ENCODE measurements at regions not wholly inside any gene's neighbourhood (a gene's known extent, or its start where the extent isn't known, plus 50 kb on each side); places are given as distances from the start of the nearest gene placed in this dataset.
A peak's percentile ranks its signal among the peaks of the same experiment; 100 is the strongest.

- peaks cover 15% of the 10 kb centered on the region for H3K4me1 Mint-ChIP-seq (ENCODE audit: unreplicated experiment)
- peak overlapping the region; percentile 14 for H3K27ac Mint-ChIP-seq (ENCODE audit: unreplicated experiment)
- no peak for TF ChIP-seq CTCF (IDR thresholded peaks at IDR 0.05)
- no peak for DNase-seq (ENCODE audit: extremely low spot score, unreplicated experiment)
- H3K36me3 Mint-ChIP-seq (ENCODE audit: unreplicated experiment): no peaks in the 10 kb centered on the region
- no peaks in the 10 kb centered on the region for H3K27me3 Mint-ChIP-seq (ENCODE audit: unreplicated experiment)
- H3K4me3 Mint-ChIP-seq (ENCODE audit: unreplicated experiment): no peak overlapping the region
- no peaks in the 10 kb centered on the region for H3K9me3 Mint-ChIP-seq (ENCODE audit: unreplicated experiment)
Measured at GRCh38 chr4:60241866-60242265, 958.3 kb upstream of the ADGRL3 start.

- H3K4me1 Mint-ChIP-seq (ENCODE audit: unreplicated experiment): no peaks in the 10 kb centered on the region
- no peak overlapping the region for H3K4me3 Mint-ChIP-seq (ENCODE audit: unreplicated experiment)
- no peak for TF ChIP-seq CTCF (IDR thresholded peaks at IDR 0.05)
- H3K27ac Mint-ChIP-seq (ENCODE audit: unreplicated experiment): no peak overlapping the region
- H3K9me3 Mint-ChIP-seq (ENCODE audit: unreplicated experiment): no peaks in the 10 kb centered on the region
- H3K27me3 Mint-ChIP-seq (ENCODE audit: unreplicated experiment): no peaks in the 10 kb centered on the region
- DNase-seq (ENCODE audit: extremely low spot score, unreplicated experiment): no peak
- no peaks in the 10 kb centered on the region for H3K36me3 Mint-ChIP-seq (ENCODE audit: unreplicated experiment)
Measured at GRCh38 chr4:60249784-60250183, 950.3 kb upstream of the ADGRL3 start.

GRCh38 chr4:60250657-60251056, 949.5 kb upstream of the ADGRL3 start:
- Mint-ChIP-seq H3K27ac (ENCODE audit: unreplicated experiment) (no peak overlapping the region), H3K36me3 (ENCODE audit: unreplicated experiment) (no peaks in the 10 kb centered on the region), H3K4me1 (ENCODE audit: unreplicated experiment) (no peaks in the 10 kb centered on the region), H3K27me3 (ENCODE audit: unreplicated experiment) (no peaks in the 10 kb centered on the region), H3K9me3 (ENCODE audit: unreplicated experiment) (no peaks in the 10 kb centered on the region), H3K4me3 (ENCODE audit: unreplicated experiment) (no peak overlapping the region)
- TF ChIP-seq CTCF (IDR thresholded peaks at IDR 0.05): no peak
- no peak for DNase-seq (ENCODE audit: extremely low spot score, unreplicated experiment)

GRCh38 chr4:60259781-60260180, 940.3 kb upstream of the ADGRL3 start:
- Mint-ChIP-seq H3K9me3 (ENCODE audit: unreplicated experiment) (no peaks in the 10 kb centered on the region), H3K4me1 (ENCODE audit: unreplicated experiment) (no peaks in the 10 kb centered on the region), H3K4me3 (ENCODE audit: unreplicated experiment) (no peak overlapping the region), H3K27me3 (ENCODE audit: unreplicated experiment) (no peaks in the 10 kb centered on the region), H3K36me3 (ENCODE audit: unreplicated experiment) (no peaks in the 10 kb centered on the region), H3K27ac (ENCODE audit: unreplicated experiment) (no peak overlapping the region)
- no peak for TF ChIP-seq CTCF (IDR thresholded peaks at IDR 0.05)
- DNase-seq (ENCODE audit: extremely low spot score, unreplicated experiment): no peak

GRCh38 chr4:60266505-60266904, 933.6 kb upstream of the ADGRL3 start:
- Mint-ChIP-seq H3K27me3 (ENCODE audit: unreplicated experiment) (peaks cover 2% of the 10 kb centered on the region), H3K4me3 (ENCODE audit: unreplicated experiment) (no peak overlapping the region), H3K27ac (ENCODE audit: unreplicated experiment) (no peak overlapping the region), H3K36me3 (ENCODE audit: unreplicated experiment) (no peaks in the 10 kb centered on the region), H3K9me3 (ENCODE audit: unreplicated experiment) (no peaks in the 10 kb centered on the region), H3K4me1 (ENCODE audit: unreplicated experiment) (no peaks in the 10 kb centered on the region)
- TF ChIP-seq CTCF (IDR thresholded peaks at IDR 0.05): no peak
- no peak for DNase-seq (ENCODE audit: extremely low spot score, unreplicated experiment)
